GM23338 (cell line): ENCODE measurements at regions not wholly inside any gene's neighbourhood (a gene's known extent, or its start where the extent isn't known, plus 50 kb on each side); places are given as distances from the start of the nearest gene placed in this dataset.

Source experiments
- ATAC-seq: fragments of 200-7000 bp; cut with Tn5 transposase; 3 replicates; pipeline ENCODE4 v1.9.1; 2020
- DNase-seq: peaks from one replicate; pipeline ENCODE4 v3.0.0-alpha.2; 2015; ENCODE audit warnings: low spot score
- H2AFZ ChIP-seq: fragments of 200-600 bp; sonication (generic); 2 replicates; pipeline ENCODE4 v1.8.0; 2016; ENCODE audit warnings: antibody characterized with exemption, mild to moderate bottlenecking, moderate library complexity
- H3F3A ChIP-seq: fragments of 200-600 bp; sonication (generic); replicated peaks from 2 replicates; pipeline ENCODE4 v1.8.0; 2017; ENCODE audit warnings: antibody characterized with exemption, mixed run types, low read depth
- H3K27ac ChIP-seq: fragments of 200-600 bp; sonication (generic); 2 replicates; pipeline ENCODE4 v1.6.1; 2016; ENCODE audit warnings: low read depth
- H3K27me3 ChIP-seq: fragments of 200-600 bp; sonication (generic); 2 replicates; pipeline ENCODE4 v1.8.0; 2016; ENCODE audit warnings: mild to moderate bottlenecking, mixed run types, moderate library complexity; ENCODE audit not compliant: insufficient read depth
- H3K36me3 ChIP-seq: fragments of 200-600 bp; sonication (generic); 2 replicates; pipeline ENCODE4 v1.8.0; 2016; ENCODE audit warnings: mild to moderate bottlenecking; ENCODE audit not compliant: insufficient read depth
- H3K4me1 ChIP-seq: fragments of 200-600 bp; sonication (generic); 2 replicates; pipeline ENCODE4 v1.8.0; 2016; ENCODE audit warnings: mild to moderate bottlenecking, moderate library complexity; ENCODE audit not compliant: insufficient read depth
- H3K4me2 ChIP-seq: fragments of 200-600 bp; sonication (generic); 2 replicates; pipeline ENCODE4 v1.7.1; 2017; ENCODE audit warnings: mixed run types
- H3K4me3 ChIP-seq: fragments of 200-600 bp; sonication (generic); 2 replicates; pipeline ENCODE4 v1.6.1; 2016; ENCODE audit warnings: mixed run types
- H3K79me2 ChIP-seq: fragments of 200-600 bp; sonication (generic); replicated peaks from 2 replicates; pipeline ENCODE4 v1.8.0; 2017; ENCODE audit warnings: mild to moderate bottlenecking; ENCODE audit not compliant: insufficient read depth
- H3K9me2 ChIP-seq: fragments of 200-600 bp; sonication (generic); 2 replicates; pipeline ENCODE4 v1.8.0; 2017; ENCODE audit not compliant: insufficient read depth
- H4K20me1 ChIP-seq: fragments of 200-600 bp; sonication (generic); replicated peaks from 2 replicates; pipeline ENCODE4 v1.8.0; 2017; ENCODE audit warnings: mild to moderate bottlenecking; ENCODE audit not compliant: insufficient read depth
- H3K27ac Mint-ChIP-seq: 2 replicates; pipeline ENCODE4 v1.8.0; 2020; ENCODE audit warnings: inconsistent platforms, mild to moderate bottlenecking, moderate library complexity, mixed read lengths
- H3K27me3 Mint-ChIP-seq: 3 replicates; pipeline ENCODE4 v1.8.0; 2022; ENCODE audit warnings: low read depth, mild to moderate bottlenecking, moderate library complexity, mixed read lengths, inconsistent platforms; ENCODE audit not compliant: insufficient read depth, poor library complexity
- H3K36me3 Mint-ChIP-seq: 3 replicates; pipeline ENCODE4 v1.8.0; 2021; ENCODE audit warnings: low read depth, mild to moderate bottlenecking, inconsistent platforms, moderate library complexity, mixed read lengths
- H3K4me1 Mint-ChIP-seq: 3 replicates; pipeline ENCODE4 v1.8.0; 2020; ENCODE audit warnings: mild to moderate bottlenecking, inconsistent platforms, mixed read lengths
- H3K4me3 Mint-ChIP-seq: 3 replicates; pipeline ENCODE4 v1.8.0; 2021; ENCODE audit warnings: moderate library complexity, mild to moderate bottlenecking, inconsistent platforms, mixed read lengths
- H3K9me3 Mint-ChIP-seq: 3 replicates; pipeline ENCODE4 v1.8.0; 2020; ENCODE audit warnings: moderate library complexity, mild to moderate bottlenecking, inconsistent platforms, mixed read lengths
- CREB1 ChIP-seq: fragments of 250-450 bp; sonication (Bioruptor Pico); IDR thresholded peaks from 2 replicates; pipeline ENCODE4 v1.5.0; 2020; ENCODE audit warnings: low read depth, mild to moderate bottlenecking, moderate library complexity
- ETS1 ChIP-seq: IDR thresholded peaks from 2 replicates; pipeline ENCODE4 v1.6.1; 2016; ENCODE audit warnings: antibody characterized with exemption
- EZH2 ChIP-seq: fragments of 200-600 bp; sonication (generic); IDR thresholded peaks from one replicate; pipeline ENCODE4 v1.8.0; 2017; ENCODE audit warnings: antibody characterized with exemption, mild to moderate bottlenecking, low read depth; ENCODE audit not compliant: unreplicated experiment
- EZH2phosphoT487 ChIP-seq: fragments of 200-600 bp; sonication (generic); IDR thresholded peaks from one replicate; pipeline ENCODE4 v1.8.1; 2018; ENCODE audit warnings: antibody characterized with exemption; ENCODE audit not compliant: unreplicated experiment
- JUNB ChIP-seq: IDR thresholded peaks from one replicate; pipeline ENCODE4 v1.6.1; 2016; ENCODE audit warnings: antibody characterized with exemption; ENCODE audit not compliant: unreplicated experiment
- STAT1 ChIP-seq: IDR thresholded peaks from one replicate; pipeline ENCODE4 v1.6.1; 2016; ENCODE audit warnings: antibody characterized with exemption; ENCODE audit not compliant: unreplicated experiment
- ZNF114 ChIP-seq: fragments of 250-450 bp; sonication (Bioruptor Pico); IDR thresholded peaks from 2 replicates; pipeline ENCODE4 v1.5.0; 2020; ENCODE audit warnings: mild to moderate bottlenecking, moderate library complexity
- ZNF462 ChIP-seq: fragments of 250-450 bp; sonication (Bioruptor Pico); IDR thresholded peaks from 2 replicates; pipeline ENCODE4 v1.5.0; 2020; ENCODE audit warnings: mild to moderate bottlenecking, moderate library complexity

- TF ChIP-seq ZNF462 (no peak), ZNF114 (CRISPR knock-in tag) (no peak)
Observed at GRCh38 chr1:232201024-232201423, 428.9 kb downstream of the SIPA1L2 start (continued).

- no peak overlapping the region for H3K4me2 ChIP-seq
- peaks cover 4% of the 10 kb centered on the region; the same call in 1 of the 2 replicates for H3K4me1 ChIP-seq
- peaks cover 5% of the 10 kb centered on the region for H3K27me3 Mint-ChIP-seq
- H2AFZ ChIP-seq: no peak overlapping the region
- no peaks in the 10 kb centered on the region for H3K27me3 ChIP-seq
- H3K79me2 ChIP-seq: no peaks in the 10 kb centered on the region
- H3F3A ChIP-seq: no peaks in the 10 kb centered on the region
- ATAC-seq: no peak
- peaks cover 7% of the 10 kb centered on the region for H3K9me3 Mint-ChIP-seq
- H3K27ac ChIP-seq: no peak overlapping the region
- no peak overlapping the region for H3K27ac Mint-ChIP-seq
- H4K20me1 ChIP-seq: peaks cover 5% of the 10 kb centered on the region
- peaks cover 48% of the 10 kb centered on the region for H3K36me3 Mint-ChIP-seq
- no peak for DNase-seq
- H3K9me2 ChIP-seq: peaks cover 15% of the 10 kb centered on the region
- 0 out of 2 replicates have a peak, but pooled peaks cover 4% of the 10 kb centered on the region for H3K36me3 ChIP-seq
- peaks cover 4% of the 10 kb centered on the region; the same call in 2 of the 3 replicates for H3K4me1 Mint-ChIP-seq
- H3K4me3 ChIP-seq: no peak overlapping the region
- H3K4me3 Mint-ChIP-seq: no peak overlapping the region
- TF ChIP-seq ETS1 (no peak), JUNB (no peak), STAT1 (no peak), CREB1 (no peak), EZH2 (no peak), ZNF114 (CRISPR knock-in tag) (no peak), EZH2phosphoT487 (no peak)
Observed at GRCh38 chr1:232196042-232196441, 433.9 kb downstream of the SIPA1L2 start.
